H9 (cell line): ENCODE measurements at regions not wholly inside any gene's neighbourhood (a gene's known extent, or its start where the extent isn't known, plus 50 kb on each side); places are given as distances from the start of the nearest gene placed in this dataset.

Experiments
- DNase-seq: peaks from one replicate; pipeline ENCODE4 v3.0.0-alpha.2; 2017
- H2AFZ ChIP-seq: one replicate; pipeline ENCODE4 v1.6.1; 2013; ENCODE audit warnings: mild to moderate bottlenecking, low read length, control low read depth, moderate library complexity
- H2AK5ac ChIP-seq: 2 replicates; pipeline ENCODE4 v1.6.1; 2013; ENCODE audit warnings: low read length, control low read depth, mixed read lengths; ENCODE audit not compliant: insufficient read length
- H2BK120ac ChIP-seq: one replicate; pipeline ENCODE4 v1.6.1; 2013; ENCODE audit warnings: low read depth, mild to moderate bottlenecking, low read length, control low read depth, inconsistent platforms; ENCODE audit not compliant: poor library complexity, severe bottlenecking
- H2BK12ac ChIP-seq: 2 replicates; pipeline ENCODE4 v1.6.1; 2013; ENCODE audit warnings: low read length, control low read depth, mixed read lengths, low read depth; ENCODE audit not compliant: insufficient read length
- H2BK15ac ChIP-seq: 2 replicates; pipeline ENCODE4 v1.6.1; 2013; ENCODE audit warnings: low read depth, low read length, control low read depth
- H2BK20ac ChIP-seq: one replicate; pipeline ENCODE4 v1.6.1; 2013; ENCODE audit warnings: low read depth, mild to moderate bottlenecking, low read length, control low read depth, inconsistent platforms; ENCODE audit not compliant: poor library complexity, severe bottlenecking
- H2BK5ac ChIP-seq: 2 replicates; pipeline ENCODE4 v1.6.1; 2013; ENCODE audit warnings: low read length, control low read depth, mixed read lengths; ENCODE audit not compliant: insufficient read length
- H3K14ac ChIP-seq: 2 replicates; pipeline ENCODE4 v1.6.1; 2013; ENCODE audit warnings: low read length, control low read depth; ENCODE audit not compliant: insufficient read depth
- H3K18ac ChIP-seq: 2 replicates; pipeline ENCODE4 v1.6.1; 2013; ENCODE audit warnings: low read depth, mild to moderate bottlenecking, mixed read lengths, low read length, control low read depth; ENCODE audit not compliant: insufficient read length
- H3K23ac ChIP-seq: 2 replicates; pipeline ENCODE4 v1.6.1; 2013; ENCODE audit warnings: low read length, control low read depth, mixed read lengths, low read depth; ENCODE audit not compliant: insufficient read length
- H3K23me2 ChIP-seq: 2 replicates; pipeline ENCODE4 v1.6.1; 2013; ENCODE audit warnings: low read depth, mild to moderate bottlenecking, mixed read lengths, low read length, control low read depth; ENCODE audit not compliant: insufficient read length, poor library complexity, severe bottlenecking
- H3K27ac ChIP-seq: 2 replicates; pipeline ENCODE4 v1.5.1; 2013; ENCODE audit warnings: low read length, control low read depth, mixed read lengths, low read depth; ENCODE audit not compliant: insufficient read length
- H3K27me3 ChIP-seq: 2 replicates; pipeline ENCODE4 v1.6.1; 2013; ENCODE audit warnings: low read length, control low read depth, inconsistent platforms; ENCODE audit not compliant: insufficient read depth
- H3K4ac ChIP-seq: 2 replicates; pipeline ENCODE4 v1.6.1; 2013; ENCODE audit warnings: low read depth, mild to moderate bottlenecking, control low read depth, inconsistent platforms, low read length, moderate library complexity
- H3K4me1 ChIP-seq: 2 replicates; pipeline ENCODE4 v1.6.1; 2013; ENCODE audit warnings: low read length, control low read depth, inconsistent platforms; ENCODE audit not compliant: insufficient read depth
- H3K4me2 ChIP-seq: 2 replicates; pipeline ENCODE4 v1.6.1; 2013; ENCODE audit warnings: low read length, control low read depth, mixed read lengths; ENCODE audit not compliant: insufficient read length, insufficient read depth
- H3K56ac ChIP-seq: 2 replicates; pipeline ENCODE4 v1.6.1; 2013; ENCODE audit warnings: low read depth, mild to moderate bottlenecking, mixed read lengths, low read length, control low read depth; ENCODE audit not compliant: insufficient read length
- H3K79me1 ChIP-seq: 2 replicates; pipeline ENCODE4 v1.6.1; 2013; ENCODE audit warnings: low read depth, mild to moderate bottlenecking, moderate library complexity, low read length, control low read depth, inconsistent platforms; ENCODE audit not compliant: insufficient read depth, poor library complexity, severe bottlenecking
- H3K79me2 ChIP-seq: 2 replicates; pipeline ENCODE4 v1.6.1; 2013; ENCODE audit warnings: low read length, control low read depth, inconsistent platforms; ENCODE audit not compliant: insufficient read depth
- H3K9ac ChIP-seq: 2 replicates; pipeline ENCODE4 v1.6.1; 2013; ENCODE audit warnings: low read length, control low read depth, mixed read lengths; ENCODE audit not compliant: insufficient read length; ENCODE audit errors: extremely low read depth
- H3K9me3 ChIP-seq: one replicate; pipeline ENCODE4 v1.6.1; 2013; ENCODE audit warnings: low read depth, low read length, inconsistent platforms; ENCODE audit not compliant: control insufficient read depth
- H3T11ph ChIP-seq: one replicate; pipeline ENCODE4 v1.6.1; 2013; ENCODE audit warnings: mild to moderate bottlenecking, low read length, control low read depth, inconsistent platforms
- H4K20me1 ChIP-seq: one replicate; pipeline ENCODE4 v1.6.1; 2013; ENCODE audit not compliant: control insufficient read depth, insufficient read length, insufficient read depth
- H4K5ac ChIP-seq: 2 replicates; pipeline ENCODE4 v1.6.1; 2013; ENCODE audit warnings: low read depth, mild to moderate bottlenecking, mixed read lengths, low read length, control low read depth; ENCODE audit not compliant: insufficient read length
- H4K8ac ChIP-seq: replicated peaks from 2 replicates; pipeline ENCODE4 v1.6.1; 2013; ENCODE audit warnings: low read length, control low read depth, mixed read lengths, low read depth; ENCODE audit not compliant: insufficient read length
- H4K91ac ChIP-seq: 2 replicates; pipeline ENCODE4 v1.6.1; 2013; ENCODE audit warnings: low read depth, mild to moderate bottlenecking, moderate library complexity, mixed read lengths, low read length, control low read depth; ENCODE audit not compliant: insufficient read length
- H3K27ac Mint-ChIP-seq, 3 experiments: 2 replicates in 2 of 3; 3 replicates in 1 of 3; pipeline ENCODE4 v1.8.0; 2020 to 2021; ENCODE audit warnings: mixed read lengths in 3 of 3, mild to moderate bottlenecking in 1 of 3, moderate library complexity in 1 of 3
- H3K27me3 Mint-ChIP-seq: 2 replicates; pipeline ENCODE4 v1.8.0; 2021; ENCODE audit warnings: low read depth, mild to moderate bottlenecking, moderate library complexity, mixed read lengths
- H3K36me3 Mint-ChIP-seq, 3 experiments: 2 replicates in 2 of 3; 3 replicates in 1 of 3; pipeline ENCODE4 v1.8.0; 2020 to 2021; ENCODE audit warnings: low read depth in 3 of 3, mixed read lengths in 3 of 3; ENCODE audit not compliant: insufficient read depth in 1 of 3
- H3K4me1 Mint-ChIP-seq, 2 experiments: 2 replicates each; pipeline ENCODE4 v1.8.0; 2020; ENCODE audit warnings: mixed read lengths in 2 of 2
- H3K4me3 Mint-ChIP-seq, 2 experiments: 2 replicates in 1 of 2; 3 replicates in 1 of 2; pipeline ENCODE4 v1.8.0; 2020 to 2021; ENCODE audit warnings: mild to moderate bottlenecking in 2 of 2, mixed read lengths in 2 of 2, moderate library complexity in 1 of 2
- H3K9me3 Mint-ChIP-seq, 2 experiments: 2 replicates in 1 of 2; 3 replicates in 1 of 2; pipeline ENCODE4 v1.8.0; 2020; ENCODE audit warnings: mild to moderate bottlenecking in 2 of 2, mixed read lengths in 2 of 2, moderate library complexity in 1 of 2
- CTCF ChIP-seq: fragments of 200-600 bp; sonication (generic); conservative IDR thresholded peaks from 3 replicates; pipeline ENCODE4 v1.8.0; 2021; ENCODE audit warnings: antibody characterized with exemption, mild to moderate bottlenecking
- WGBS: extraction: QIAGEN DNeasy Blood & Tissue Kit; methylation state at CpG from one replicate; pipeline ENCODE4 v1.1.7; 2013; ENCODE audit warnings: missing lambda C conversion rate, low lambda C conversion rate, mixed read lengths; ENCODE audit not compliant: insufficient read length; ENCODE audit errors: extremely low coverage; 5-methylcytosine and 5-hydroxymethylcytosine counted together

- no CpG with 5 or more reads among the region's 1 CpG for WGBS
These were observed 699.7 kb downstream of the DHX35 start for GRCh38 chr20:39661833-39662232.

More at GRCh38 chr20:39661833-39662232, 699.7 kb downstream of the DHX35 start:
- no peak overlapping the region for H3K56ac ChIP-seq
- no peak overlapping the region for H3K4me2 ChIP-seq
- no peak for DNase-seq
- H2BK15ac ChIP-seq, result no peak overlapping the region
- no peaks in the 10 kb centered on the region; a peak in 1 of 7 replicates for H3K36me3 Mint-ChIP-seq
- H3K27ac ChIP-seq, result no peak overlapping the region
- no peak overlapping the region for H2BK120ac ChIP-seq
- H2BK20ac ChIP-seq, result no peak overlapping the region
- H4K20me1 ChIP-seq, result no peaks in the 10 kb centered on the region
- no peak overlapping the region for H2AK5ac ChIP-seq
- H4K91ac ChIP-seq, result no peak overlapping the region
- no peak overlapping the region for H3K14ac ChIP-seq
- H3K23me2 ChIP-seq, result no peaks in the 10 kb centered on the region
- no peaks in the 10 kb centered on the region for H3K4me1 Mint-ChIP-seq
- no peak overlapping the region for H2BK5ac ChIP-seq
- H3K9me3 ChIP-seq, result no peaks in the 10 kb centered on the region
- H3K18ac ChIP-seq, result no peak overlapping the region
- H3K27me3 Mint-ChIP-seq, result peaks cover 2% of the 10 kb centered on the region; the same call in 1 of the 2 replicates
- TF ChIP-seq CTCF, result no peak
- H3K27me3 ChIP-seq, result no peaks in the 10 kb centered on the region
- H3K4me1 ChIP-seq, result no peaks in the 10 kb centered on the region; the same call in 1 of the 2 replicates
- H3T11ph ChIP-seq, result no peak overlapping the region
- no peak overlapping the region for H3K23ac ChIP-seq
- H3K4me3 Mint-ChIP-seq, result no peak overlapping the region
- no peak overlapping the region for H2AFZ ChIP-seq
- H3K27ac Mint-ChIP-seq, result no peak overlapping the region
- no peak overlapping the region for H4K8ac ChIP-seq
- H3K9ac ChIP-seq, result no peak overlapping the region
- H2BK12ac ChIP-seq, result no peak overlapping the region
- H4K5ac ChIP-seq, result no peak overlapping the region
- no peak overlapping the region for H3K4ac ChIP-seq
- H3K79me1 ChIP-seq, result no peaks in the 10 kb centered on the region
- no peaks in the 10 kb centered on the region for H3K9me3 Mint-ChIP-seq
- no peaks in the 10 kb centered on the region for H3K79me2 ChIP-seq
